ENCODE measurements at regions not wholly inside any gene's neighbourhood (a gene's known extent, or its start where the extent isn't known, plus 50 kb on each side); places are given as distances from the start of the nearest gene placed in this dataset.

- TF ChIP-seq TAF1 (IDR thresholded peaks at IDR 0.05; ENCODE audit: low read depth, low read length) = no peak
- no peak for TF ChIP-seq POLR2A (IDR thresholded peaks at IDR 0.05; ENCODE audit: low read depth, low read length)
- TF ChIP-seq POLR2AphosphoS5 (IDR thresholded peaks at IDR 0.05; ENCODE audit: low read depth, low read length) = no peak
- no peak for TF ChIP-seq PAX5 (IDR thresholded peaks at IDR 0.05; ENCODE audit: insufficient read depth, low read length, severe bottlenecking)
- TF ChIP-seq SPI1 (IDR thresholded peaks at IDR 0.05; ENCODE audit: low read depth, low read length) = no peak
These were observed 180.4 kb upstream of the DIO3 start for GRCh38 chr14:101380940-101381339.
